HG02571 (cell line): ENCODE measurements at regions not wholly inside any gene's neighbourhood (a gene's known extent, or its start where the extent isn't known, plus 50 kb on each side); places are given as distances from the start of the nearest gene placed in this dataset.

Source experiments
- ATAC-seq: cut with Tn5 transposase; IDR thresholded peaks from one replicate; pipeline ENCODE4 v1.9.1; 2021; ENCODE audit warnings: mild to moderate bottlenecking, moderate library complexity; ENCODE audit not compliant: unreplicated experiment

DNA sequence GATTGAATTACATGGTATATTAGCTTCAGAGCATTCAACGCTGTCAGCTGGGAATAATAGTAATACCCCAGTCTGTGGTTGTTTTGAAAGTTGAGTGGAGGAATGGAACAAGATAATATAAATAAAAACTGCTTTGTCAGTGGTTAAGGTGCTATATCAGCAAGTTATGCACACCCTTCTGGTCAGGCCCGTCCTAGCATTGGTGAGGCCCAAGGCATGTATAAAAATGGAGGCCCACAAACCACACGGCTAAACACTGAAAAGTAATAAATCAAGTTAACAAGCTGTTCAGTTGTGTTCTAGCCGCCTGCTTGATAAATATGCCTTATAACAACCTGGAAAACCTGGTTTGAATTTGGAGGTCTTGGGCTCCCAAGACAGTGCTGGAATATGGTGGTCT, 77.4 kb downstream of the PSMG1 start:
- ATAC-seq = no peak

DNA sequence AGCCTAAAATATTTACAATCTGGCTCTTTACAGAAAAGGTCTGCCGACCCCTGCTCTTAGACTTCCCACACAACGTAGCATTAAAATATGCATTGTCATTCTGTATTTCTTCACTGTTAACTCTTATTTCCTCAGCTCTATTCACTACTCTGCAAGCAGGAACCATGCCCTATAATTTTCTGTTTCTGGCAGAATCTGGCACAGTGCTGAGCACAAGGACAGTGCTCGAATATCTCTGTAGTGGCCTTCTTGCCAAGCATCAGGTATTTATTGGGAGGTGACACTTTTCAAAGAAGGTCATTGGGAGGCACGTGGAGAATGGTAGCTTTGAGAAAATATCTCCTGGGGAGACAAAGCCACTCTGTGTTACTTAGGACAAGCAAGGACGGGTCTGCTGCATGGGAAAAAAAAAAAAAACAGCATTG, 77.9 kb downstream of the PSMG1 start:
- ATAC-seq = no peak

DNA sequence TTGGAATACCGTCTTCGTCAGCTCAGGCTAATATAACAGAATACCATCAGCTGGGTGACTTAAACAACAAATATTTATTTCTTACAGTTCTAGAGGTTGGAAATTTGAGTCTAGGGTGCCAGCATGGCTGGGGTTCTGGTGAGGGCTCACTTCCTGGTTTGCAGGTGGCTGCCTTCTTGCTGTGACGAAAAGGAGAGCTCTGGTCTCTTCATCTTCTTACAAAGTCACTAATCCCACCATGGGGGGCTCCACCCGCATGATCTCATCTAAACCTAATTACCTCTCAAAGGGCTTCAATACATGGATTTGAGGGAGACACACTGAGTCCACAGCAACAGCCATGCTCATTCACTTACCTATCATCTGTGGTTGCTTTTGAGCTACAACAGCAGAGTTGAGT, 78.3 kb downstream of the PSMG1 start:
- ATAC-seq = no peak

DNA sequence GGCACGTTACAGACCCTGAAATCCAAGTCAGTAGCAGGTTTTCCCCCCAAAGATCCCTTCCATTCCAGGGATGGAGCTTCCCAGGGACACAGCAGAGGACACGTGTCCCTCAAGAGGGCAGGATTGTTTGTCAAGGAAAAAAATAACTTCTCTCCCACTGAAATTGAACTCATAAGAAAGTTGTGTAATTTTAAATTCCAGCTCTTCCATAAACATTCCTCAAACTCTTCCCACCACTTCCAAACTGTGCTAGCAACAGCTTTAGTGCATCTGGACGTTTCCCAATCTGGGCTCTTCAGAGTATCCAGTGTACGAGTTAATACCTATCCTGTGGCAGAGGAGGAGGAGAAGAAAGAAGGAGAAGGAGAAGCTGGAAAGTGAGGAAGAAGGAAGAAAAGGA, 79.6 kb downstream of the PSMG1 start:
- ATAC-seq = no peak

DNA sequence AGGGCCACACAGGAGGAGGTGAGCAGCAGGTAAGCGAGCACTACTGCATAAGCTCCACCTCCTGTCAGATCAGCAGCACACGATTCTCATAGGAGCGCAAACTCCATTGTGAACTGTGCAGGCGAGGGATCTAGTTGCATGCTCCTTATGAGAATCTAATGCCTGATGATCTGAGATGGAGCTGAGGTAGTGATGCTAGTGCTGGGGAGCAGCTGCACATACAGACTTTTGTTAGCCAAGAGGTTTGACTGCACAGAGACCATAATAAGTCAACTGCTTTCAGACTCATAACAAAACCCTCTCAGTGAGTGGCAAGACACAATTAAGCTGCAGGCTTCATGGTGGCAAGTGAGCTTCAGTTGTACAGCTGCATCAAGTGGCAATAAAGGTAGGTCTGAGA, 83.4 kb downstream of the PSMG1 start:
- no peak for ATAC-seq

DNA sequence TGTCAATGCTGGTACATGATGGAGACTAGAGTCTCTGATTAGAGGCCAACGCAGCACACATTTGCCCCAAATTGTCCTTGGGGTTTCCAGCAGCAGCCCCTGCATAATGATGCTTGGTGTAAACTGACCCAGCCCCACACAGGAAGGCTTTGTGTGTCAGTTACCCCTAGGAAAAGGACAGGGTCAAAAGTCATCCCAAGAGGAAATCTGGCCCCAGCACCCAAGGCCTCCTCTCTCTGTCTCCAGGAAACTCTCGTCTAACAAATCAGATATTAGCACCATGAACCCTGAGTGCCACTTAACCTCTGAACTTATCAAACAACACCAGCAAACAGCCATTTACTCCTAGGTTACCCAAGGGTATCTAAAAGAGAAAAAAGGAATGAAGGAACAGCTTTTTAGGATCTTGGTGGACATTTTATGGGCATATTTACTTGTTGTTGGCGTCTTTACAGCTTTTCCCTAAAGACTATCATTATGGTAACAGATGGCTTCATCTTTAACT, 84.5 kb downstream of the PSMG1 start:
- no peak for ATAC-seq

DNA sequence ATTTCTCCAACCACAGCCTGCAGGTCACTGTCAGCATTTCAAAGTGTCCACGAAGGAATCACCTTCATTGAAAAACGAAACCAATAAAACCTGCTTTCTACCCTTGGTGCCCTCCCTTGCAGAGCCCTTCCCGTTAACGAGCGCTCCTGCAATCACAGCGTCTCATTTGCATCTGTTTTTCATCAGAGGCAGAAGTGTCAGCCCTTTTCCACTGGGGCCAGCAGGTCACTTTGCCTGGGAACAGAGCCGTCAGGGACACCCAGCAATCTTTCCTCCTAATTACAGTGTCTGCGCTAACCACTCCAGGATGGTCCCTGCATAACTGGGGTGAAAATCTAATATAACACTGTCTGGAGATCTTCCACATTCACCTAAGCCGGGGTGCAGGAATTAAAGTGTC, 85.3 kb downstream of the PSMG1 start:
- no peak for ATAC-seq

DNA sequence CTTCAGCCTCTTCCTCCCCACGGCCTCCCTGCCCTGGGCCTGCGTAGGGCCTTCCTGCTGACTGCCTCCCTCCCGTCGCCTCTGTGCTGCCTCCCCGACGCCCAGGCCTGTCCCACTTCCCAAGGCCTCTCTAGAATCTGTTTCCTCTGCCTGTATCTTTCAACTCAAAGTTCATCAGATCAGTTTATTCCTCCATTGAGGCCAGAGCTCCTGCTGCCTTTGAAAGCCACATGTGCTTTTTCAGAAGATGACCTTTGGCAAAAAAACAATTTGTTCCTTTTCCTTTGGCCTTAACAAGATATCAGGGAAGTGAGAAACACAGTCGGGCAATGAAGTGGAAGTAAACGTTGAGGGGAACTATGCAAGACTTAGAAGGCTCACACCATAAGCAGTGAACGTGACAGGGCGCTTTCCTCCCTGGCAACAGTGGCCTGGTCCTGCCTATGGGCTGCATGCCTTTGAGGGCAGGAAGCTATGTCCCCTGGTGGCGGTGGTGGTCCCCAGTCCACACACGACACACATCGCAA, 85.9 kb downstream of the PSMG1 start:
- ATAC-seq = no peak

DNA sequence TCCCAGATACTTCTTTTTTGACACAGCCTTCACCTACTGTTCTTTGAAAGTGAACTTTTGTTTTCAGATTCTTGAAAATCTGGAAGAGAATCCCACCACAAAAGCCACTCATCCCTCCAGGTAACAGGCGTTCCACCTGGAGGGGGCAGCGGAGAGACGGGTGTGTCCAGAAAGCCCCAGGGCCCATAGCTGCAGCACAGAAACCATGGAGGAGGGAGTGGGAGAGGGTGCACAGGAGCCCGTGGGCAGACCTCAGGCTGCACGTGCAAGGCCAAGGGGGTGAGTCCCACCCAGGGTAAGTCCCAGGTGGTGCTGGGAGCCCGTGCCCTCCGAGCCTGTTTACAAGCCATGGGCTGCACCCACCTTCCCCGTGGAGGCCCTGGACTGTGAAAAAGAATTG, 86.5 kb downstream of the PSMG1 start:
- no peak for ATAC-seq

DNA sequence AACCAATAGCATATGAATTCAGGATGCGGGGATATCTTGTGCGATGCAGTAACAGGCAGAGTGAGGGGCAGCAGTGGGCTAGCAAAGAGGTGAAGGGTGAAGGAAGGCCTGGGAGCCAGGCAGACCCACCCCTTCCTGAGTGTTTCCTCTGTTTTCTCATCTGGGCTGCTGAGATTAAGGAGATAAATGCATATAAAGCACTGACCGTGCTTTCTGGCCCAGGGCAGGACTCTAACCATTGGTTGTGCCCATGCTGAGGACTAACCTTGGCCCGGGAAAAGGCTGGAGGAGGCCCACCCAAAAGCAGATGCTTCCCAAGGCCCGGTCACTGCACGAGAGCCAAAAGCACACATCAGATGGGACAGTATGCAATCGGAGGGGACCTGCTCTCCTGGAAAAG, 87.6 kb downstream of the PSMG1 start:
- ATAC-seq = no peak

DNA sequence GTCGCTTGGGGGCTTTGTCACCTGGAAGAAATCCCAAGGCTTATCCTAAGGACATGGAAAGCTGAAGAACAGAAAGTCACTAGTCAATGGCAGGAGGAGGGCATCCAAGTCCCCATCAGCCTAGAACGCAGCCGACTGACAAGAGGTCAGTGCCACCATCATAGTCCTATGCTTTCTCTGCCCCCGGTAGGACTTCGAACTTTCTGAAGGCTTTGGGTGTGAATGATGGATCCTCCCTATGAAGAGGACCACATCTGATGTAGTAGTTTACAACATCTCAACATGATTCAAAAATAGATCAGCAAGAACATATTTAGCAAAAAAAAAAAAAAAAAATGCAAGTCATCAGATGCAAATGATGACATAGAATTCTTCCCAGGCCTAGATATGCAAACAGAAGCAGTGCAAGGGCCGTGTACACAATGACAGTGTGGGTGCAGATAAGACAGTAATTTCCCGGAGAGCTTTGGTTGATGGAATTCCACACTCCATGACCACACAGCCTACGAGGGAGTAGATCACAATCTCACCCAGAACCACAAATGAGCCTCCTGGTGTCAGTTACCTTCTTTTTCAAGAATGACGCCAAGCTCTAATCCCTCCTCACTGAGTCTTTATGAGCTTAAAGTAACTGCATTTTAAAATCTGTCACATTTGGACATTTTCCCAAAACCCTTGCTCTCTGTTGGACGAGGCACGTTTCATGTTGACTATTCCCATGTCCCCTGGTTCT, 88.2 kb downstream of the PSMG1 start:
- no peak for ATAC-seq

DNA sequence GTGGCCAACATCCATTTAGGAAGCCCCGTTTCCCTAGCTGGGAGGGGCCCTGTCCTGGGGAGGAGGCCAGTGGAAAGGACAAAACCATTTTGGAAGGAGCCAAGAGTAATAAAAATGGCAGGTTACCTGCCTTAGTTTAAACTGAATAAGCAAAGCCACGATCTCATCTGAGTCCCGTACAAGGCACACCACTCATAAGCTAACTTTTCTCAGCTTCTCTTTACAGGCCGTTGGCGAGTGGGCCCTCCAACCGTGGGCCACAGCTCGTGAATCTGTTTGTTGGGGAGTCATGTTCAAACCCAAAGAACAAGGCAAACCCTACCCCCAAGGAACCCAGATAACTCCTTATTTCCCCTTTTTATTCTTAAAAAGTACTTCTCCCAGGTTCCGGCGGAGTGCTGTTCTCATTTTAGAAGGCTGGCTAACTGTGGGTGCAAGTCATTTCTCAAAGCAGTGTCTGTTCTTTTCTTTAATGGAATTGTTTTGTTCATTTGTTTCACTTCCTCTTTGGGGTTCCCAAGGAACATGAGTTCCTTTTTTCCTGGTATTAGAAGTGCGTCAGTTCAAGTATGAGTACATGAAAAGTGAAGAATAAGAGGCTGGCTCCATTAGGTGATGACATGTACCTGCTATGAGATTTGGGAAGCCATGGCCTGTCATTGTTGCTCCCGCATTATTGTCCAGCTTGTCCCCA, 89.0 kb downstream of the PSMG1 start:
- ATAC-seq = no peak

DNA sequence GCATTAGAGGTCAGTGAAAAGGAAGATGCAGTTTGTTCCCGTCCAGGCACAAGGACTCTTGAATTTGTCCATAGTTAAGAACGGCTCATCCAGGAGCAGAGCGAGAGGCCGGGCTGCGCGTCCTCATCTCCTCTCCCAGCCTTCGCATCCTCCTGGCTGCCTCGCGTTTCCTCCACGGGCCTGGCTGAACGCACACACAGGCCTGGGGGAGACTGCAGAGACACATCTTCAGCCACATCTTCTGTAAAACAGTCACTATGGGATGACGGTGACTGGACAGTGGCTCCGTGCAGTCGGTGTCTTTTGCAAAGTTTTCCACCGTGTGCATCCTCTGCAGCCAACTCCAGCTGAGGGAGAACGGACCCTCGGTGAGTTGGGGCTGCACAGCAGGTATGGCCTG, 89.7 kb downstream of the PSMG1 start:
- ATAC-seq = no peak

DNA sequence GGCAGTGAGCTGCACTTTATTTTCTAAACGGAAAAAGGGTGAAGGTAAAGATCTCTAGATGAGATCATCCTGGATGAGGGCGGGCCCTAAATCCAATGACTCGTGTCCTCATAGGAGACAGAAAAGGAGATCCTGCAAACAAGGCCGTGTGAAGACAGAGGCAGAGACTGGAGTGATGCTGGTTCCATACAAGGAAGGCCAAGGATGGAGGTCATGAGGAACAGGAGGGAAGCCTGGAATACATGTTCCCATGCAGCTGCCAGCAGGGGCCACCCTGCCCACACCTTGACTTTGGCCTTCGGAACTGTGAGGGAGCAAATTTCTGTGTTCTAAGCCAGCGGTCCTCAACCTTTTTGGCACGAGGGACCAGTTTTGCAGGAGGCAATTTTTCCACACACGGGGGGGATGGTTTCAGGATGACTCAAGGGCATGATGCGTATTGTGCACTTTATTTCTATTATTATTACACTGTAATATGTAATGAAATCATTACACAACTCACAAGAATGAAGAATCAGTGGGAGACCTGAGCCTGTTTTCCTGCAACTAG, 94.3 kb downstream of the PSMG1 start:
- ATAC-seq = no peak

DNA sequence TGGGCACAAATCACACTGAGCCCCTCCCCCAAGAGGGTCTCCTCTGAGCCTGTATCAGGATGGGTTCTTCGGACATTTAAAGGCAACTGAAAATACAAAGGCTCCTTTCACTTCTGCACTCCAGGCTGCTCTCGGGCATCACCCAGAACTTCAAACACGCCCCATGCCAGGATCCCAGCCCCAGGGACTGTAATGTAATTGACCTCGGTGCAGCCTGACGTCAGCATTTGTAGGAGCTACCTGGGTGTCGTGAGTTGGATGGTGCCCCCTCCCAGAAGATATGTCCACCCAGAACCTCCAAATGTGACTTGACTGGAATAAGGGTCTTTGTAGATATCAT, 95.2 kb downstream of the PSMG1 start:
- ATAC-seq = no peak

DNA sequence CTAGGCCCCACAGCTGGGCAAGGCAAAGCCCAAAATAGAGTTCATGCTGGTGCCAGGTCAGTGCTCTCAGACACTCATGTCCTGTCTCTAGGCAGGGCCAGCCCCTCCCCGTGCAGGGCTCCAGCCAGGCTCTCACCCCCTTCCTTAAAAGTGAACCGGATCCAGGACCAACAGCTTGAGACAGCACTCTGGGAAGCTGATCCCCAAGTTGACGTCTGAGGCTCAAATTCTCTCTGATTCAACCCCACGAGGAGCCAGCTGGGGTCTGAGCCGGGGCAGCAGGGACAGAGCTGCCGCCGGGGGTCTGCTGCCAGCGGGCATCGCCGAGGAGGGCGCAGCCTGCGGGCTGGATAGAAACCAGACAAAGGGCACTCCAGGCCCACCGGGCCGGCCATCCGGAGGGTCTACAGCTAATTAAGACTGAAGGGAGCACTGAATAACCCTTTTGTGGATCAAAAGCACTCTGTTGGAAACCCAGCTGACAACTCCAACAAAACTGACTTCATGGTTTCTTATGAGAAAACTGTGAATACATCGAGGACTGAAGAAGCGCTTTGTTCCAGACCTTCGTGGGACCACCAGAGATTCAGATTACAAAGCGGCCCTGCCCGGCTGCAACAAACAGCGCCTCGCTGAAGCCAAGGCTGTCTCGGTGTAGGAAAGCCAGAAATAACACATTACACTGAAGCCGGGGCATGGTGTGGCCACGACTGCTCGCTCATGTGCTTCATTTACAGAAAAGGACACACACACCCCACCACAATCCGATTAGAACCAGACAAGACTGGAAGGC, 95.8 kb downstream of the PSMG1 start:
- no peak for ATAC-seq

DNA sequence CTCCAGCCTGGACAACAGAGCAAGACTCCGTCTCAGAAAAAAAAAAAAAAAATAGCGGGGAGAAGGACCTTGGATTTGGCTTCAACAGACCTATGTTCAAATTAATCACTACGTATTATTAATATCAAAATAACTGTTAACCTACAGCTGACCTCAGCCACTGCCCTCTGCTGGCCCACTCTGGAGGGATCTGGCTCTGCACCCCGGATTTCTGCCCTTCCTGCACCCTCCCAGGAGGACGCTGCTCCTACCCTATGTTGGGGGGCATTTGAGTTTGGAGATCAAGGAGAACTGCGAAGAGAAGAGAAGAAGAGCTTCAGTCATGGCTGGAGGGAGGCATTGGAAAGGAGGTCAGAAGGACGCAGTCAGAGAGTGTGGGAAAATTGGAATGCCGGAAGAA, 96.7 kb downstream of the PSMG1 start:
- ATAC-seq = no peak

DNA sequence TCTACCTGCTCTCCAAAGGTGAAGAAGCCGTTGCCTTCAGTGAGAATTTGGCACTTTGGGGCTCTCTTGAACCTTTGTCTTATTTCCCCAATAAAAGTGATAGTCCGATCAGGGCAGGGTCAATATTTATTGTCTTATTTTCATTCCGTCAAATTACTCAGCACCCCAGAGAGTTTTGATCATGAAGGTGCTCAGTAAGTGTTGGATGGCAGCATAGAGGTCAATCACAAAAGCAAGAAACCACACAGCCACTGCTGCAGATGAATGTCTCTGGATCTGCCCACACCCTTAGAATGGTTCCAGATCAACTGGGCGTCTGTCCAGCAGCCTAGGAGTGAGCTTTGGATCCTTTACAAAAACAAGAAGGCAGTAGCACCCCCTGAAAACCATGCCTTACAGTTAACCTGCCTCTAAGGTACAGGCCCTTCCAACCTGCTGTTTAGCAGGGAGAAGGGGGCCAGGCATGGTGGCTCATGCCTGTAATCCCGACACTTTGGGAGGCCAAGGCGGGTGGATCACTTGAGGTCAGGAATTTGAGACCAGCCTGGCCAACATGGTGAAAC, 97.3 kb downstream of the PSMG1 start:
- ATAC-seq = no peak

DNA sequence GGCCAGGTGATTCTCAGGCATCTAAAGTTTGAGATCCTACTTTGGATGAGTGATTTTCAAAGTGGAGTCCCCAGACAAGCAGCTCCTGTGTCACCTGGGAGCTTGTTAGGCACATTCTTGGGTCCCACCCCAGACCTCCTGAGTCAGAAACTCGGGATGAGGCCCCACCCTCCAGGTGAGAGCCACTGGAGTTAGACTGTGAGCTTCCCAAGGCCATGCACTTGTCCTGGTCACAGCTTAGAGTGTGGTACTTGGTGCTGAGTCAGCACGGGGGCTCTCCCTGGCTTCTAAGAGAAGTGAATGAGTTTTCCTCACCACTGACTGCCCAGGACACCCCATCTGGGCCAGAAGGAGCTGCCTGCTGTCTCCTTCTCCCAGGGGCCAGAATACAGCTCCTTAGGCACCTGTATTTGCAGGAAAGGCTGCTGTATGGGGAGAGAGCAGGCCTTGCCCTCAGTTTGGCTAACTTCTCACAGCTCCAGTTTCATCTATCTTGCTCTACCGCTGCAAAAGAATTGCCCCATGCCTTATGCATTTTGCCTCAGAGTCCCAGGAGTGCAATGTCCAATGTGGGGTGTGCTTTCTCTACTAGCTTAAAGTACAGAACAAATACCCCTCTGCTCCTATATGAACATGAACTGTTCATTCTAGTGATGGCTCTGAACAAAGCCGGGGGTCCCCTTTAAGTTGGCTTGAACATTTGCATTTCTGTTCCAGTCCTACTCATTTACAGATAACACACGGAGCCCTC, 98.1 kb downstream of the PSMG1 start:
- ATAC-seq = no peak

DNA sequence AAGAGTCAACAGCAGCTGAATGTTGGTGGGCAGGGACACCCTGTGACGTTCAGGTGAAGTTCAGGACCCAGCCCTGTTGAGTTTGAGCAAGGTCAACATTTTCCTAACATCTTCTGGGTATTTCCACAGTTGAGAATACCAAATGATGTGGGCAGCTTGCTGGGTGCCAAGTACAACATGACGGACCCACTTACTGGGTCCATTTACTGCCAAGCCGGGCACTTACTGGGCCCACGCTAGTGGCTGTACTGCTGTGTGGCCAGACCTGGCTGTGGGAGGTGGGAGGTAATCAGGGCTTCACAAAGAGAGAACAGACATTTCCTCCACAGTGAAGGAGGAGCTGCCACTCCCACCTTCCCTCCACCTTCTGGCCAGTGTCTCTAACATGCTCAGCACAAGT, 99.2 kb downstream of the PSMG1 start:
- no peak for ATAC-seq
